ENCODE measurements at regions not wholly inside any gene's neighbourhood (a gene's known extent, or its start where the extent isn't known, plus 50 kb on each side); places are given as distances from the start of the nearest gene placed in this dataset.
"Not testable (repeated sequence)": the region's sequence is repeated elsewhere in the genome, so short reads cannot be mapped to it uniquely, and the experiment has no call there.

DNA sequence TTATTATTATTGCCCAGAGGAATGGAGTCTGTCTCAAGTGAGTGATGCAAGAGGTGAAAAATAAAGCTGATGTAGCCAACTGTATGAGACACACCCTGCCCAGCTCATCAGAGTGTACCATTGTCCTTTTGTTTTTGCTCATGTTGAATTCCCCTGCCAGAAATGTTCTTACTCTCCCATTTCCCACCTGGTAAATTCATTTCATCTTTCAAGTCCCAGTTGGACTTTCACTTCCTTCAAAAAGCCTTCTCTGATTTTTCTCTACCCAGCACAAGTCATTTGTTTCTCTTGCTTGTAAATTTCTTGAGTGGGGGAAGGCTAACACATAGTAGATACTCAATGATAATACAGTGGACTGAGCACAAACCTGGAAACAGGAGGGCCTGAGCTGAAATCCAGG is 394.5 kb upstream of the ZNF462 start:
- Mint-ChIP-seq H3K4me1 (no peaks in the 10 kb centered on the region), H3K4me3 (no peak overlapping the region), H3K27ac (no peak overlapping the region), H3K27me3 (no peaks in the 10 kb centered on the region), H3K36me3 (no peaks in the 10 kb centered on the region), H3K9me3 (peaks cover 9% of the 10 kb centered on the region)
- ATAC-seq = peak; percentile 64

DNA sequence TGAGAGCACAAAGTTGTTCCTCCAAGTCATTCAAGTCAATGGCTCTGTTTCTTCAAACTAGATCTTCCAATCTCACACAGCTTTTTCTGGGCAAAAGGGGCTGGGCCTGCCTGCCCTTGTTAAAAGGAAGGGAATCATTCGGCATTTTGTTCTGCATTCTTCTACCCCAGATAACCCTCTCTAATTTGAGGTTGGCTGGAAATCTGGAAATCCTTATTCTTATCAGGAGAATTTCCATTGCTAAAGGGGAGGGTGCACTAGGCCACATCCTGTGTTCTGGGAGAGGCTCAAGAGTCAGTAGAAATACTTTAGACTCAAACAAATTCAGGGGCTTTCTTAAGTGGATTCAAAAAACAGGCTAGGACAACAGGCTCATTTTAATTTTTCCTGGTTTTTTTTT is 384.7 kb upstream of the ZNF462 start:
- Mint-ChIP-seq H3K4me1 (no peaks in the 10 kb centered on the region), H3K27ac (no peak overlapping the region), H3K9me3 (peaks cover 7% of the 10 kb centered on the region), H3K27me3 (no peaks in the 10 kb centered on the region), H3K36me3 (no peaks in the 10 kb centered on the region), H3K4me3 (no peak overlapping the region)
- ATAC-seq = no peak

DNA sequence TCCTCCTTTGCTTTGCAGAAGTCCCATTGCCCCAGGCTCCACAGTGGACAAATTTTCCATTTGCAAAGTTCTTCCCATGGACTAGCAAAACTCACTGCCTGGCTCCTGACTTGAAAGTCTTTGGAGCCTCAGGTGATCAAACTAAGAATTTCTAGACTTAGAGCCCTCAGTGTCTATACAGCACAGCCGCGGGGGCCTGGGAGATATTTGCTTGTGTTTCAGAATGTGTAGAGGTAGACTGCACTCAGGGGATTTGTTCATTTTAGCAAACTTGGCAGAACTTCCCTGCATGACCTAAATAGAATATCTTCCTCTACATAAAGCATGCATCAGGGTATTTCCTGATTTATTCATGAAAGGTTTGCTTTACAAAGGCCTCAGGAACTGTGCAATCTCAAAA is 384.2 kb upstream of the ZNF462 start:
- ATAC-seq = no peak
- no peak overlapping the region for H3K27ac Mint-ChIP-seq
- H3K4me1 Mint-ChIP-seq = no peaks in the 10 kb centered on the region
- no peak overlapping the region for H3K4me3 Mint-ChIP-seq
- peaks cover 6% of the 10 kb centered on the region for H3K9me3 Mint-ChIP-seq
- H3K27me3 Mint-ChIP-seq = no peaks in the 10 kb centered on the region
- no peaks in the 10 kb centered on the region for H3K36me3 Mint-ChIP-seq

DNA sequence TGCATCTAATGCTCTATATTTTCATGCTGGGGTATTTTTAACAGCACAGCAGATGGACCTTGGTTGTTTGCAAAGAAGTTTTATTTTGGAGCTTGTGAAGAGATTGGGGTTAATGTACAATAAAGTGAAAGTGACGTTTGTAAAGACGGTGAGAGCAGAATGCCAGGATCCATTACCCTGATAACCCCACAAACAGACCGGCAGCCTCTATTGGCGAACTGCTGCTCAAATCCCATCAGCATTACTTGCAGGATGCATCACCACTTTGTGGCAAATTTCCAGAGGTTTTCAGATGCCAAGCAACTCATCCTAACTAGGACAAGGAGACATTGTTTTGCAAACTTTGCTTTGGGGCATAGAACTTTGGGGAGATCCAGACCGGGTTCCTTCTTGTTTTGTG is 383.3 kb upstream of the ZNF462 start:
- H3K4me3 Mint-ChIP-seq = no peak overlapping the region
- H3K9me3 Mint-ChIP-seq = peaks cover 4% of the 10 kb centered on the region
- no peaks in the 10 kb centered on the region for H3K36me3 Mint-ChIP-seq
- no peaks in the 10 kb centered on the region for H3K4me1 Mint-ChIP-seq
- no peaks in the 10 kb centered on the region for H3K27me3 Mint-ChIP-seq
- H3K27ac Mint-ChIP-seq = no peak overlapping the region
- ATAC-seq = no peak

DNA sequence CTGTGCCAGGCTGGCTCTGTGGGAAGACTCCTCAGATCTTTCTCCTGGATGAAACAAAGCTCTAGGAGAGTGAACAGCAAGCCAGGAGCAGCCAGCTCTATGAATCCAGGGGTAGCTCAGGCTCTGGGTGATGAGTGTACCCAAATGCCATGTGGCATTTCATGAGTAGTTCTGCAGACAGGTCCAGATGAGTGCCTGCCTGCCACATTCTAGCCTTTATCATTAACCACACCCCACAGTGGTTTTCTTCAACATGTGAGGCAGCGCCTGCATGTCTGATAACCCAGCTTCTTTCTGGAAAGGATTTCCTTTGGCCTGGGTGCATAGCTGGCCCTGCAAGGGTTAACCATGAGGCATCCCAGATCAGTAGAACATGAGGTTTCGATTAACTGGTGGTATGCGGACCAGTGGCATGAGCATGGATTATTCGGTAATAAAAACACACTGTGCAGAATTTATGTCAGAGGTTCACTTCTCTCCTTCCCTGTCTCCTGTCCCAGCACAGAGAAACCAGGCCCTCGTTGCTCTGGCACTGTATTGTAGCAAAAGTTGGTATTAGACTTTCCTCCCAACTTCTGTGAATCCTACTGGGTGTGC is 381.9 kb upstream of the ZNF462 start:
- no peaks in the 10 kb centered on the region for H3K27me3 Mint-ChIP-seq
- H3K4me1 Mint-ChIP-seq = no peaks in the 10 kb centered on the region
- H3K27ac Mint-ChIP-seq = no peak overlapping the region
- no peak for ATAC-seq
- no peak overlapping the region for H3K4me3 Mint-ChIP-seq
- H3K9me3 Mint-ChIP-seq = no peaks in the 10 kb centered on the region
- no peaks in the 10 kb centered on the region for H3K36me3 Mint-ChIP-seq

DNA sequence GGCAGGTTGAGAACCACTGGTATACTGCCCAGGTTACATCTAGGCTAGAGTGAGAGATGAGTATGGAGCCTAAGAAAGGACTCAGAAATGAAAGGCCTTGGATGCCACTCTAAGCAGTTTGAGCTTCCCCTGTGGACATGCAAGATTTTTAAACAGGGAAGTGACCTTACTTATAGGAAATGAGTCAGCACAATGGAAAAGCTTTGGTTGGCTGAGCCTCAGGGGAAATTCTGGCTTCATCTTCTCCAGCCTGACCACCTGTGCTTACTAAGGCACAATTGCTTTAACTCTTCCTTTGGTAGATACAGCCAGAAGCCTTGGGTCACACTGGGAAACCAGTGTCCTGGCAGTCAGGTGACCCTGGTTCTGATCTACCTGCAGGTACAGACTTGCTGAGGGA is 380.2 kb upstream of the ZNF462 start:
- Mint-ChIP-seq H3K27me3 (no peaks in the 10 kb centered on the region), H3K9me3 (no peaks in the 10 kb centered on the region), H3K36me3 (no peaks in the 10 kb centered on the region), H3K4me1 (no peaks in the 10 kb centered on the region), H3K4me3 (no peak overlapping the region), H3K27ac (no peak overlapping the region)
- no peak for ATAC-seq

DNA sequence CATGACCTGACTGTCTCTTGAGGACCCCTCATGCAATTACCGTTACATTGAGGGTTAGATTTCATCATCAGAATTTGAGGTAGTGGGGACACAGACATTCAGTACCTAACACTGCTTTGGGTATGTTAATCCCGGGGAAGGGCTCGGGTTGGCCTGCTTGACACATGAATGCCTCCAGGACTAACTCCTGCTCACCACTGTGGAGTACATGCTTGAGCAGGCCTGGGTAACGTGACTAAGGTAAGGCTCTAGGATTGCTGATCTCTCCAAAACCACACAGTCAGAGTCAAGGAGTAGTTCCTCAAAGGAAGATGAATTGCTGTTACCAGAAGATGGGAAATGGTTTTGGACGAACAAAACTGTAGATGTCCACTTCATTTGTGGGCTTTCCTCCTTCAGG is 376.3 kb upstream of the ZNF462 start:
- Mint-ChIP-seq H3K4me1 (no peaks in the 10 kb centered on the region), H3K36me3 (no peaks in the 10 kb centered on the region), H3K27me3 (no peaks in the 10 kb centered on the region), H3K9me3 (peaks cover 4% of the 10 kb centered on the region), H3K4me3 (no peak overlapping the region), H3K27ac (no peak overlapping the region)
- ATAC-seq = no peak

DNA sequence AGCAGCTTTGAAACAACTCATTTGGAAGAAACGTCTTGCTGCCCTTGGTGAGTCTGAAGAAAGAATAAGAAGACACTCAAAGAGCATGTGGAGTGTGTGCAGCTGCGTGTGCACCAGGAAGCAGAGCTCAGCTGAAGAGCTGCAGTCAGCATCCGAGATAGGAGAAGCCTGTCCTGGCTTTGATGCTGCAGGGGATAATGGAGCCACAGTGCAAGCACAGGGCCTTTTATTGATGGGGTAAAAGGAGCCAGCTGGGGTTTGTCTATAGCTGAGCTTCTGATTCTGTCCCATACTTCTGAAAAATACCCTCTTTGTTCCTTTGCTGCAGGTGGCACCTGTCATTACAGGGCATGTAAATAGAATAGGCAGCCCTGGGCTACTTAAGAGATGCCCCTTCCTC is 375.7 kb upstream of the ZNF462 start:
- no peaks in the 10 kb centered on the region for H3K4me1 Mint-ChIP-seq
- H3K4me3 Mint-ChIP-seq = no peak overlapping the region
- H3K9me3 Mint-ChIP-seq = peaks cover 4% of the 10 kb centered on the region
- ATAC-seq = no peak
- no peak overlapping the region for H3K27ac Mint-ChIP-seq
- no peaks in the 10 kb centered on the region for H3K27me3 Mint-ChIP-seq
- H3K36me3 Mint-ChIP-seq = no peaks in the 10 kb centered on the region

DNA sequence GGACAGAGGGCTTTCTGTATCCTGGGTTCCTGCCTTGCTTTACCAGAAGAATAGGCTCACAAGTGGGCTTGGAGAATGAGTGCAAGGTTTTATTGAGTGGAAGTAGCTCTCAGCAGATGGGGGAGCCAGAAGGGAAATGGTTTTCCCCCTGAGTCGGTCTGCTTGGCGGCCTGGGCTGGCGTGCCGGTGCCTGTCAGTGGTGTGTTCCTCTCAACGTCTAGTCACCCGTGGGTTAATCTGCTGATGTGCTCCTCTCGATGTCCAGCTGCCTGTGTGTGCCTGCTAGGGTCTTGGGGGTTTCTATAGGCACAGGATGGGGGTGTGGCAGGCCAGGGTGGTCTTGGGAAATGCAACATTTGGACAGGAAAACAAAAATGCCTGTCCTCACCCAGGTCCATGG is 370.8 kb upstream of the ZNF462 start:
- H3K4me1 Mint-ChIP-seq, H3K27me3 Mint-ChIP-seq, H3K27ac Mint-ChIP-seq, H3K4me3 Mint-ChIP-seq, H3K36me3 Mint-ChIP-seq, H3K9me3 Mint-ChIP-seq, ATAC-seq: not testable (repeated sequence)

DNA sequence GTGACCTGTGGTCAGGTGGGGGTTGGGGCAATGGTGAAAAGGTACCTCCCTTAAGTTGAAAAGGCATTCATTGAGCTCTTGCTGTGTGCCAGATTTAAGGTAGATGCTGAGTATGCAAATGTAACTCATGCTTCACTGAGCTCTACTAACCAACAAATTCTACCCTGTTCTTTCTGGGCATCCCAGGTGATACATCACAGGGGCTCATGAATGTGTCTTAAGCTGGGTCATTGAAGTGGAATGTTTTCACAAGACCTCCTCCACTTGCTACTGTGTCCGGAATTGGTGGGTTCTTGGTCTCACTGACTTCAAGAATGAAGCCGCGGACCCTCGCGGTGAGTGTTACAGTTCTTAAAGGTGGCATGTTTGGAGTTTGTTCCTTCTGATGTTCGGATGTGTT is 362.8 kb upstream of the ZNF462 start:
- no peak for ATAC-seq
- no peaks in the 10 kb centered on the region for H3K4me1 Mint-ChIP-seq
- peaks cover 6% of the 10 kb centered on the region for H3K9me3 Mint-ChIP-seq
- no peaks in the 10 kb centered on the region for H3K36me3 Mint-ChIP-seq
- H3K27ac Mint-ChIP-seq = no peak overlapping the region
- no peaks in the 10 kb centered on the region for H3K27me3 Mint-ChIP-seq
- no peak overlapping the region for H3K4me3 Mint-ChIP-seq

DNA sequence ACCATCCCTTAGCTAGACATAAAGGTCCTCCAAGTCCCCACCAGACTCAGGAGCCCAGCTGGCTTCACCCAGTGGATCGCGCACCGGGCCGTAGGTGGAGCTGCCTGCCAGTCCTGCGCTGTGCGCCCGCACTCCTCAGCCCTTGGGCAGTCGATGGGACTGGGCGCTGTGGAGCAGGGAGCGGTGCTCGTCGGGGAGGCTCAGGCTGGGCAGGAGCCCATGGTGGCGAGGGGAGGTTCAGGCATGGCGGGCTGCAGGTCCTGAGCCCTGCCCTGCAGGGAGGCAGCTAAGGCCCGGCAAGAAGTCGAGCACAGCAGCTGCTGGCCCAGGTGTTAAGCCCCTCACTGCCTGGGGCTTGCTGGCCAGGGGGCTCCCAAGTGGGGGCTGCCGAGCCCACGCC is 361.8 kb upstream of the ZNF462 start:
- H3K36me3 Mint-ChIP-seq, H3K9me3 Mint-ChIP-seq, H3K4me3 Mint-ChIP-seq, H3K4me1 Mint-ChIP-seq, H3K27me3 Mint-ChIP-seq, H3K27ac Mint-ChIP-seq, ATAC-seq: not testable (repeated sequence)

DNA sequence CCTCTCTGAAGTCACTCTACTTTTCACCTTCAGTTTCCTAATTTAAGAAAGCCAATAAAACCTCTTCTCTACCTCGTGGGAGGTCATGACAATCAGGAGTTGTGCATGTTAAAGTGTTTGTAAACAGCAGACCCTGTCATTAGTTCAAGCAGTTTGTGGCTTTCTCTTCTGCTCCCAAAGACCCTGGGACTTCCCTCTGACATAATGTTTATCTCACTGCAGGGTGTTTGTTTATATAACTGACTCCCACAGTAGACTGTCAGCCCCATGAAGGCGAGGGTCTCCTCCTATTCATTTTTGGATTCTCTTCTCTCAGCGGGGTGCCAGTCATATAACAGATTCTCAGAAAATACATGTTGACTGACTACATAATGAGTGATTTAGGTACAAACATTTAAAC is 360.0 kb upstream of the ZNF462 start:
- Mint-ChIP-seq H3K4me1 (no peaks in the 10 kb centered on the region), H3K27me3 (no peaks in the 10 kb centered on the region), H3K27ac (no peak overlapping the region), H3K9me3 (peaks cover 6% of the 10 kb centered on the region), H3K4me3 (no peak overlapping the region), H3K36me3 (no peaks in the 10 kb centered on the region)
- no peak for ATAC-seq

DNA sequence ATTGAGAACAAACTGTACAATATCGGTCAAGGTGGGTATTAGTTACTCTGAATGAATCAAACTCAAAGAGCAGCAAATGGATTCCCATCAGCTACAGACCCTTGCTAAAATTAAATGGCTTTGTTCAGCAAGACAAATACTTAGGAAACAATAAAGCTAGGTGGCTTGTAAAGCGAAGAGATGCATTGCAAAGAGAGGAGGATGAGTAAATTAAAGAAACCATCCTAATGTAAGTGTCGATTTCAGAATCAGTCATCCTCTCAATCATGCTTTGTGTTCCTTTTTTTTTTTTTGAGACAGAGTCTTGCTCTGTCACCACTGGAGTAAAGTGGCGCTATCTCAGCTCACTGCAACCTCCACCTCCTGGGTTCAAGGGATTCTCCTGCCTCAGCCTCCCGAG is 359.2 kb upstream of the ZNF462 start:
- no peaks in the 10 kb centered on the region for H3K36me3 Mint-ChIP-seq
- no peaks in the 10 kb centered on the region for H3K27me3 Mint-ChIP-seq
- H3K9me3 Mint-ChIP-seq = peaks cover 6% of the 10 kb centered on the region
- H3K27ac Mint-ChIP-seq = no peak overlapping the region
- H3K4me1 Mint-ChIP-seq = no peaks in the 10 kb centered on the region
- no peak for ATAC-seq
- H3K4me3 Mint-ChIP-seq = no peak overlapping the region

DNA sequence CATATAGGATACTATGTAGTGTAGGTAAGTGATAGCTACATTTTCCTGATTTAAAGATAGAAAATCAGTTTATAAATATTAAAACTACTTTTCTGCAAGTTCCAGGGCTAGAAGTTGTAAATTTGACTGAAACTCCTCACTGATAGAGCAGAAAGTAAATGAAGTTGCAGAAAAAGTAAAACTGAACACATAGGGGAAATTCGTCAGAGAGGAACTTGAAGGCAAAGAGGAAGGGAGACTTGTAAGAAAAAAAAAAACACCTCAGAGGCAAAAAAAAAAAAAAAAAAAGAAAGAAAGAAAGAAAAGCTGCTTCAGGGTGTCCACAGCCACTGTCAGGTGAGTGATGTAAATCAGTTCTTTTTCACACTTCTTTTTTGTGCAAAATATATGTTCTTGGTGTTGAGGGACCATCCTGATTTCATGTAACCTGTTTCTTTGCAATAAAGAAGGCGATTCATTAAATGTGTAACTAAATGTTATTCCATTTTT is 336.2 kb upstream of the ZNF462 start:
- no peaks in the 10 kb centered on the region for H3K4me1 Mint-ChIP-seq
- ATAC-seq = no peak
- no peaks in the 10 kb centered on the region for H3K27me3 Mint-ChIP-seq
- H3K27ac Mint-ChIP-seq = no peak overlapping the region
- peaks cover 7% of the 10 kb centered on the region for H3K9me3 Mint-ChIP-seq
- no peak overlapping the region for H3K4me3 Mint-ChIP-seq
- no peaks in the 10 kb centered on the region for H3K36me3 Mint-ChIP-seq

DNA sequence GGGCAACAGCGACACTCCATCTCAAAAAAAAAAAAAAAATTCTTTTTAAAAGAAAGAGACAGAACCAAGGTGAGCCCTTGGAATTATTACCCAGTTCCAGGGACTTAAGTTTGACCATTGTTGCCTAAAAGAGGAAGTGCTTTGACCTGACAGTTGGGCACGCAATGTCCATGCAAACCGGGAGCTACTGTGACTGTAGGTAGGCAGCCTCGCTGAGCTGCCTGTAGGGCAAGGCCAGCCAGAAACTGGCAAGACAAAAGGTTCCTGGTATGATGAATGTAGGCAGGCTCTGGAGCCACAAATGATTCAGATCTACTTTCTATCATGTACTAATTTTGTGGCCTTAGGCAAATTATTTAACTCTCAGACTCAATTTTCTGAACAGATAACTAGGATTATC is 334.8 kb upstream of the ZNF462 start:
- H3K4me3 Mint-ChIP-seq = no peak overlapping the region
- ATAC-seq = no peak

DNA sequence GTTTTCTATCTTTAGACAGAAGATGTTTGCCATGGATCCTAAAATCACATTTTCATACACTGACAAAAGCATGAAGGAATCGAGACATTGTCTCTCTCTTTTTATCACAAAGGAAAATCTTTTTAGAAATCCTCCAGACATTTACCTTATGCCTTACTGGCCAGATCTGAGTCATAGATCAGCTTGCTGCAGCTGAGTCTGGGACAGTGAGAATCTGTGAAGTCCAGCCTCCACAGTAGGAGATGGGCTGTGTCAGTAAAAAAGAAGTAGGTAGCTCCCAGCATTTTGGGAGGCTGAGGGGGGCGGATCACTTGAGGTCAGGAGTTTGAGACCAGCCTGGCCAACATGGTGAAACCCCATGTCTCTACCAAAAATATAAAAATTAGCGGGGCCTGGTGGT is 333.4 kb upstream of the ZNF462 start:
- H3K27ac Mint-ChIP-seq = no peak overlapping the region
- no peak overlapping the region for H3K4me3 Mint-ChIP-seq
- no peaks in the 10 kb centered on the region for H3K27me3 Mint-ChIP-seq
- H3K36me3 Mint-ChIP-seq = no peaks in the 10 kb centered on the region
- H3K9me3 Mint-ChIP-seq = peaks cover 7% of the 10 kb centered on the region
- no peak for ATAC-seq
- no peaks in the 10 kb centered on the region for H3K4me1 Mint-ChIP-seq

More for the DNA sequence above, 334.8 kb upstream of the ZNF462 start:
- no peaks in the 10 kb centered on the region for H3K4me1 Mint-ChIP-seq
- no peaks in the 10 kb centered on the region for H3K36me3 Mint-ChIP-seq
- no peaks in the 10 kb centered on the region for H3K27me3 Mint-ChIP-seq
- H3K27ac Mint-ChIP-seq = no peak overlapping the region
- H3K9me3 Mint-ChIP-seq = peaks cover 7% of the 10 kb centered on the region

DNA sequence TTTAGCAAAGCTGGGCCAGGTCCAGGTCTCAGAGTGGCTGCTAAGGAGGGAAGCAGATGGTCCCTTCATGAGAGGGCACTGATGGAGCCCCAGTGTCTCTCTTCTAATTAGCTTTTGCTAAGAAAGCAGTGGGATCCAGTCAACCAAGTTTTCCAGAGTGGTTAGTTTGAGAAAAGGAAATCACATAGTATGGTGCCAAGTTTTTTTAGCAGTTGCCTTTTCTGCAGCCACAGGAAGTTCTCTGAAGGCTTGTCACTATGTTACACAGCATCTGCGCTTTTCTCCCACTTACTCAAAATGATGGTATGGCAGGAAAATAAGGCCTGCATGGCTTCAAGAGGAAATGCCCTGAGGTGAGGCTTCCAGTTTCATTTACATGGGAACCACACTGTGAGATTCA is 331.5 kb upstream of the ZNF462 start:
- H3K4me3 Mint-ChIP-seq = no peak overlapping the region
- H3K27ac Mint-ChIP-seq = no peak overlapping the region
- H3K4me1 Mint-ChIP-seq = no peaks in the 10 kb centered on the region
- H3K27me3 Mint-ChIP-seq = no peaks in the 10 kb centered on the region
- ATAC-seq = no peak
- H3K36me3 Mint-ChIP-seq = no peaks in the 10 kb centered on the region
- peaks cover 9% of the 10 kb centered on the region for H3K9me3 Mint-ChIP-seq

All from stimulated activated memory B cell treated with anti-CD40 and anti-IgM and Interleukin-4, amounts not matched to agents 10 μg/mL and 1 μg/mL and 100 μg/mL, for 72 hours (primary cell).